ENCODE measurements at regions not wholly inside any gene's neighbourhood (a gene's known extent, or its start where the extent isn't known, plus 50 kb on each side); places are given as distances from the start of the nearest gene placed in this dataset.
A peak's percentile ranks its signal among the peaks of the same experiment; 100 is the strongest.

DNA sequence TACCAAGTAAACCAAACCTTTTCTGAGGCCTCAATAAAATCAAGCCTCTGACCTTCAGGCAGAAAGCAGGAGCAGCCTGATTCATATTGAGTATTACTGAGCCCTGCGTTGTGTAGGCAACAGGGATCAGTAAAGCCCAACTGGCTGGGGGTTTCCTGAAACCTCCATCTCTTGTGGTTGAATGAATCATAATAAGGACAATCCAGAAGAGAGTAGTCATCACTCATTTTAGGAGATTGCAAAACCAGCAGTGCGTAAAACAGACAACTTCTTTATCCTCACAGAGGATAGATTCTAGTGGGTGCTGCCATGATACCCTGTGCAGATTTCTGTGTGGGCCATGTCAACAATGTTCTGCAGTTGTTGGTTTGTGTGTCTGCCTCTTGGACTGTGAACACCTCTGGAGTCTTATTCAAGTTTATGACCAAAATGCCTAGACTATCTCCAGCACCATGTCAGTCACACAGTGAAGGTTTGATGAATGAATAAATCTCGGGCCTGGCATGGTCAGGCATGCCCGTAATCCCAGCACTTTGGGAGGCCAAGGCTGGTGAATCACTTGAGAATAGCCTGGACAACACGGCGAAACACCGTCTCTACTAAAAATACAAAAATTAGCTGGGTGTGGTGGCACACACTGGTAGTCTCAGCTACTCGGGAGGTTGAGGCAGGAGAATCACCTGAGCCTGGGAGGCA, 51.8 kb upstream of the RAB27B start (continued):
- no peak for TF ChIP-seq ZFP36 (IDR thresholded peaks at IDR 0.05; ENCODE audit: borderline replicate concordance, partially characterized antibody)
- peak; percentile 83 to 87; a peak in 4 of 5 replicates for TF ChIP-seq EP300 (IDR thresholded peaks at IDR 0.05)
- no peak for TF ChIP-seq MAFK (IDR thresholded peaks at IDR 0.05; ENCODE audit: partially characterized antibody)
- no peak for TF ChIP-seq RNF2 (IDR thresholded peaks at IDR 0.05; ENCODE audit: borderline replicate concordance, low read depth)
- peak; percentile 96 for TF ChIP-seq FOSL2 (IDR thresholded peaks at IDR 0.05)
- peak; percentile 98 for TF ChIP-seq FOSL2 (CRISPR knock-in tag; IDR thresholded peaks at IDR 0.05)
- TF ChIP-seq FOXS1 (CRISPR knock-in tag; IDR thresholded peaks at IDR 0.05): 0 out of 2 replicates have a peak, but pooled peaks have one; percentile 2
- no peak for TF ChIP-seq PHF8 (IDR thresholded peaks at IDR 0.05; ENCODE audit: borderline replicate concordance, low read depth)
- no peak for TF ChIP-seq KDM1A (IDR thresholded peaks at IDR 0.05; ENCODE audit: low read depth)
- TF ChIP-seq ELK1 (IDR thresholded peaks at IDR 0.05; ENCODE audit: low read depth, low read length): no peak
- TF ChIP-seq EHF (CRISPR knock-in tag; IDR thresholded peaks at IDR 0.05): 0 out of 2 replicates have a peak, but pooled peaks have one; percentile 12
- TF ChIP-seq CBX2 (IDR thresholded peaks at IDR 0.05; ENCODE audit: borderline replicate concordance, low read depth): no peak
- TF ChIP-seq SREBF2 (IDR thresholded peaks at IDR 0.05): no peak
- no peak for TF ChIP-seq MAZ (IDR thresholded peaks at IDR 0.05; ENCODE audit: borderline replicate concordance, low read depth, low read length)
- TF ChIP-seq POLR2AphosphoS2 (conservative IDR thresholded peaks at IDR 0.05; ENCODE audit: low read length): no peak
- peak; percentile 75; the same call in 1 of the 2 replicates for TF ChIP-seq HOXB13 (CRISPR knock-in tag; IDR thresholded peaks at IDR 0.05; ENCODE audit: low read depth)
- TF ChIP-seq, protein P1, sequence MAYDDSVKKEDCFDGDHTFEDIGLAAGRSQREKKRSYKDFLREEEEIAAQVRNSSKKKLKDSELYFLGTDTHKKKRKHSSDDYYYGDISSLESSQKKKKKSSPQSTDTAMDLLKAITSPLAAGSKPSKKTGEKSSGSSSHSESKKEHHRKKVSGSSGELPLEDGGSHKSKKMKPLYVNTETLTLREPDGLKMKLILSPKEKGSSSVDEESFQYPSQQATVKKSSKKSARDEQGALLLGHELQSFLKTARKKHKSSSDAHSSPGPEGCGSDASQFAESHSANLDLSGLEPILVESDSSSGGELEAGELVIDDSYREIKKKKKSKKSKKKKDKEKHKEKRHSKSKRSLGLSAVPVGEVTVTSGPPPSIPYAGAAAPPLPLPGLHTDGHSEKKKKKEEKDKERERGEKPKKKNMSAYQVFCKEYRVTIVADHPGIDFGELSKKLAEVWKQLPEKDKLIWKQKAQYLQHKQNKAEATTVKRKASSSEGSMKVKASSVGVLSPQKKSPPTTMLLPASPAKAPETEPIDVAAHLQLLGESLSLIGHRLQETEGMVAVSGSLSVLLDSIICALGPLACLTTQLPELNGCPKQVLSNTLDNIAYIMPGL (CRISPR knock-in tag; IDR thresholded peaks at IDR 0.05; ENCODE audit: borderline replicate concordance): no peak
- no peak for TF ChIP-seq USF2 (IDR thresholded peaks at IDR 0.05)
- TF ChIP-seq ESRRA (IDR thresholded peaks at IDR 0.05; ENCODE audit: borderline replicate concordance, low read length): peak; percentile 63; the same call in 1 of the 2 replicates
- TF ChIP-seq JUNB (IDR thresholded peaks at IDR 0.05): peak; percentile 97
- TF ChIP-seq ZNF302 (CRISPR knock-in tag; IDR thresholded peaks at IDR 0.05): no peak
- no peak for TF ChIP-seq CBX8 (IDR thresholded peaks at IDR 0.05)
- no peak for TF ChIP-seq RFX5 (IDR thresholded peaks at IDR 0.05)
- no peak for TF ChIP-seq HOXA7 (CRISPR knock-in tag; IDR thresholded peaks at IDR 0.05)
- no peak for TF ChIP-seq RARB (CRISPR knock-in tag; IDR thresholded peaks at IDR 0.05)

Measured in A549 (cell line).